ENCODE measurements at regions not wholly inside any gene's neighbourhood (a gene's known extent, or its start where the extent isn't known, plus 50 kb on each side); places are given as distances from the start of the nearest gene placed in this dataset.

GRCh38 chr17:22654447-22654846, 962.1 kb downstream of the KCNJ18 start:
- TF ChIP-seq, protein P1, sequence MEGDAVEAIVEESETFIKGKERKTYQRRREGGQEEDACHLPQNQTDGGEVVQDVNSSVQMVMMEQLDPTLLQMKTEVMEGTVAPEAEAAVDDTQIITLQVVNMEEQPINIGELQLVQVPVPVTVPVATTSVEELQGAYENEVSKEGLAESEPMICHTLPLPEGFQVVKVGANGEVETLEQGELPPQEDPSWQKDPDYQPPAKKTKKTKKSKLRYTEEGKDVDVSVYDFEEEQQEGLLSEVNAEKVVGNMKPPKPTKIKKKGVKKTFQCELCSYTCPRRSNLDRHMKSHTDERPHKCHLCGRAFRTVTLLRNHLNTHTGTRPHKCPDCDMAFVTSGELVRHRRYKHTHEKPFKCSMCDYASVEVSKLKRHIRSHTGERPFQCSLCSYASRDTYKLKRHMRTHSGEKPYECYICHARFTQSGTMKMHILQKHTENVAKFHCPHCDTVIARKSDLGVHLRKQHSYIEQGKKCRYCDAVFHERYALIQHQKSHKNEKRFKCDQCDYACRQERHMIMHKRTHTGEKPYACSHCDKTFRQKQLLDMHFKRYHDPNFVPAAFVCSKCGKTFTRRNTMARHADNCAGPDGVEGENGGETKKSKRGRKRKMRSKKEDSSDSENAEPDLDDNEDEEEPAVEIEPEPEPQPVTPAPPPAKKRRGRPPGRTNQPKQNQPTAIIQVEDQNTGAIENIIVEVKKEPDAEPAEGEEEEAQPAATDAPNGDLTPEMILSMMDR (conservative IDR thresholded peaks at IDR 0.05; ENCODE audit: low read length): no peak
- no peak for TF ChIP-seq EZH2phosphoT487 (IDR thresholded peaks at IDR 0.05; ENCODE audit: borderline replicate concordance)
